GM23338 (cell line): ENCODE measurements at regions not wholly inside any gene's neighbourhood (a gene's known extent, or its start where the extent isn't known, plus 50 kb on each side); places are given as distances from the start of the nearest gene placed in this dataset.

ENCODE experiments used
- ATAC-seq: fragments of 200-7000 bp; cut with Tn5 transposase; 3 replicates; pipeline ENCODE4 v1.9.1; 2020
- DNase-seq: peaks from one replicate; pipeline ENCODE4 v3.0.0-alpha.2; 2015; ENCODE audit warnings: low spot score
- H2AFZ ChIP-seq: fragments of 200-600 bp; sonication (generic); 2 replicates; pipeline ENCODE4 v1.8.0; 2016; ENCODE audit warnings: antibody characterized with exemption, mild to moderate bottlenecking, moderate library complexity
- H3F3A ChIP-seq: fragments of 200-600 bp; sonication (generic); replicated peaks from 2 replicates; pipeline ENCODE4 v1.8.0; 2017; ENCODE audit warnings: antibody characterized with exemption, mixed run types, low read depth
- H3K27ac ChIP-seq: fragments of 200-600 bp; sonication (generic); 2 replicates; pipeline ENCODE4 v1.6.1; 2016; ENCODE audit warnings: low read depth
- H3K27me3 ChIP-seq: fragments of 200-600 bp; sonication (generic); 2 replicates; pipeline ENCODE4 v1.8.0; 2016; ENCODE audit warnings: mild to moderate bottlenecking, mixed run types, moderate library complexity; ENCODE audit not compliant: insufficient read depth
- H3K36me3 ChIP-seq: fragments of 200-600 bp; sonication (generic); 2 replicates; pipeline ENCODE4 v1.8.0; 2016; ENCODE audit warnings: mild to moderate bottlenecking; ENCODE audit not compliant: insufficient read depth
- H3K4me1 ChIP-seq: fragments of 200-600 bp; sonication (generic); 2 replicates; pipeline ENCODE4 v1.8.0; 2016; ENCODE audit warnings: mild to moderate bottlenecking, moderate library complexity; ENCODE audit not compliant: insufficient read depth
- H3K4me2 ChIP-seq: fragments of 200-600 bp; sonication (generic); 2 replicates; pipeline ENCODE4 v1.7.1; 2017; ENCODE audit warnings: mixed run types
- H3K4me3 ChIP-seq: fragments of 200-600 bp; sonication (generic); 2 replicates; pipeline ENCODE4 v1.6.1; 2016; ENCODE audit warnings: mixed run types
- H3K79me2 ChIP-seq: fragments of 200-600 bp; sonication (generic); replicated peaks from 2 replicates; pipeline ENCODE4 v1.8.0; 2017; ENCODE audit warnings: mild to moderate bottlenecking; ENCODE audit not compliant: insufficient read depth
- H3K9me2 ChIP-seq: fragments of 200-600 bp; sonication (generic); 2 replicates; pipeline ENCODE4 v1.8.0; 2017; ENCODE audit not compliant: insufficient read depth
- H4K20me1 ChIP-seq: fragments of 200-600 bp; sonication (generic); replicated peaks from 2 replicates; pipeline ENCODE4 v1.8.0; 2017; ENCODE audit warnings: mild to moderate bottlenecking; ENCODE audit not compliant: insufficient read depth
- H3K27ac Mint-ChIP-seq: 2 replicates; pipeline ENCODE4 v1.8.0; 2020; ENCODE audit warnings: inconsistent platforms, mild to moderate bottlenecking, moderate library complexity, mixed read lengths
- H3K27me3 Mint-ChIP-seq: 3 replicates; pipeline ENCODE4 v1.8.0; 2022; ENCODE audit warnings: low read depth, mild to moderate bottlenecking, moderate library complexity, mixed read lengths, inconsistent platforms; ENCODE audit not compliant: insufficient read depth, poor library complexity
- H3K36me3 Mint-ChIP-seq: 3 replicates; pipeline ENCODE4 v1.8.0; 2021; ENCODE audit warnings: low read depth, mild to moderate bottlenecking, inconsistent platforms, moderate library complexity, mixed read lengths
- H3K4me1 Mint-ChIP-seq: 3 replicates; pipeline ENCODE4 v1.8.0; 2020; ENCODE audit warnings: mild to moderate bottlenecking, inconsistent platforms, mixed read lengths
- H3K4me3 Mint-ChIP-seq: 3 replicates; pipeline ENCODE4 v1.8.0; 2021; ENCODE audit warnings: moderate library complexity, mild to moderate bottlenecking, inconsistent platforms, mixed read lengths
- H3K9me3 Mint-ChIP-seq: 3 replicates; pipeline ENCODE4 v1.8.0; 2020; ENCODE audit warnings: moderate library complexity, mild to moderate bottlenecking, inconsistent platforms, mixed read lengths
- CTCF ChIP-seq, 2 experiments: fragments of 200-600 bp in 1 of 2; sonication (generic) in 1 of 2; conservative IDR thresholded peaks; 2 replicates each; pipeline versions ENCODE4 v1.5.1 to v1.6.1; 2016 to 2017; ENCODE audit warnings: antibody characterized with exemption in 2 of 2, low read depth in 2 of 2, mild to moderate bottlenecking in 2 of 2, moderate library complexity in 1 of 2
- ETS1 ChIP-seq: IDR thresholded peaks from 2 replicates; pipeline ENCODE4 v1.6.1; 2016; ENCODE audit warnings: antibody characterized with exemption
- EZH2 ChIP-seq: fragments of 200-600 bp; sonication (generic); IDR thresholded peaks from one replicate; pipeline ENCODE4 v1.8.0; 2017; ENCODE audit warnings: antibody characterized with exemption, mild to moderate bottlenecking, low read depth; ENCODE audit not compliant: unreplicated experiment
- EZH2phosphoT487 ChIP-seq: fragments of 200-600 bp; sonication (generic); IDR thresholded peaks from one replicate; pipeline ENCODE4 v1.8.1; 2018; ENCODE audit warnings: antibody characterized with exemption; ENCODE audit not compliant: unreplicated experiment
- JUNB ChIP-seq: IDR thresholded peaks from one replicate; pipeline ENCODE4 v1.6.1; 2016; ENCODE audit warnings: antibody characterized with exemption; ENCODE audit not compliant: unreplicated experiment
- NANOG ChIP-seq: IDR thresholded peaks from 2 replicates; pipeline ENCODE4 v1.6.1; 2016; ENCODE audit warnings: antibody characterized with exemption, borderline replicate concordance
- REST ChIP-seq: IDR thresholded peaks from one replicate; pipeline ENCODE4 v1.6.1; 2018; ENCODE audit warnings: antibody characterized with exemption; ENCODE audit not compliant: unreplicated experiment
- STAT1 ChIP-seq: IDR thresholded peaks from one replicate; pipeline ENCODE4 v1.6.1; 2016; ENCODE audit warnings: antibody characterized with exemption; ENCODE audit not compliant: unreplicated experiment
- ZNF114 ChIP-seq: fragments of 250-450 bp; sonication (Bioruptor Pico); IDR thresholded peaks from 2 replicates; pipeline ENCODE4 v1.5.0; 2020; ENCODE audit warnings: mild to moderate bottlenecking, moderate library complexity

GRCh38 chr22:27468712-27469111, 332.8 kb downstream of the MN1 start (continued):
- no peak for TF ChIP-seq REST
- TF ChIP-seq JUNB: no peak
- no peak for TF ChIP-seq CTCF (conservative IDR thresholded peaks at IDR 0.05; ENCODE audit: low read depth in 2 of 2)
- TF ChIP-seq ETS1: no peak
- TF ChIP-seq ZNF114 (CRISPR knock-in tag): no peak

GRCh38 chr22:27470169-27470772, 331.3 kb downstream of the MN1 start:
- ATAC-seq: no peak
- no peak overlapping the region for H3K4me3 Mint-ChIP-seq
- peaks cover 2% of the 10 kb centered on the region for H3K27me3 Mint-ChIP-seq
- Histone ChIP-seq H2AFZ (no peak overlapping the region), H3K9me2 (peaks cover 14% of the 10 kb centered on the region; the same call in 1 of the 2 replicates), H3K27ac (no peak overlapping the region), H3K36me3 (no peaks in the 10 kb centered on the region), H4K20me1 (no peaks in the 10 kb centered on the region), H3F3A (no peaks in the 10 kb centered on the region), H3K27me3 (no peaks in the 10 kb centered on the region), H3K4me1 (peaks cover 15% of the 10 kb centered on the region), H3K4me3 (no peak overlapping the region), H3K79me2 (no peaks in the 10 kb centered on the region), H3K4me2 (no peak overlapping the region)
- H3K27ac Mint-ChIP-seq: no peak overlapping the region
- H3K9me3 Mint-ChIP-seq: no peaks in the 10 kb centered on the region
- H3K4me1 Mint-ChIP-seq: peaks cover 12% of the 10 kb centered on the region
- TF ChIP-seq STAT1: no peak
- TF ChIP-seq REST: no peak
- TF ChIP-seq EZH2phosphoT487: no peak
- TF ChIP-seq ETS1: no peak
- no peak for TF ChIP-seq CTCF (conservative IDR thresholded peaks at IDR 0.05; ENCODE audit: low read depth in 2 of 2)
- TF ChIP-seq NANOG: no peak
- TF ChIP-seq EZH2: no peak
- no peaks in the 10 kb centered on the region for H3K36me3 Mint-ChIP-seq
- no peak for DNase-seq
